HG03097 (cell line): ENCODE measurements at regions not wholly inside any gene's neighbourhood (a gene's known extent, or its start where the extent isn't known, plus 50 kb on each side); places are given as distances from the start of the nearest gene placed in this dataset.

Experiments
- ATAC-seq: cut with Tn5 transposase; IDR thresholded peaks from one replicate; pipeline ENCODE4 v1.9.1; 2021; ENCODE audit not compliant: unreplicated experiment, low FRiP score

DNA sequence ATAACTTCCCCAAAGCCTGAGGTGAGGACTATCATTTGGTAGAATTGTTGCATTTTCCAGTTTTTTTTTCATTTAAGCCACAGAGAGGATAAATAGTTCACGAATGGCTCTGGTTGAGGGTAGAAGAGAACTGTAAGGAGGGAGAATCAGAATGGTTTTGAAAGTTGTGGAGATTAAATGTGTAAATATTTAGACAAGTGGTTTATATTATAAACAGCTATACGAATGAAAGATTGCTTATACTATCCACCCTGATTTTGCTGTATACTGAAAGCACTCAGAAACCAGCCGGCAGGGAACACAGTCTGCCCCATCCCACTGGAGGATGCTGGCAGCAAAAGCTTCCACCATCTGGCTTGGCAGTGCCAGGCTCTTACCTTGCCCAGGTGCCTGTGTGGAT is 341.1 kb downstream of the RAPGEF2 start:
- no peak for ATAC-seq

- no peak for ATAC-seq
Measured at GRCh38 chr4:159444678-159445077, 341.8 kb downstream of the RAPGEF2 start.

GRCh38 chr4:159445692-159446091 is 342.8 kb downstream of the RAPGEF2 start:
- ATAC-seq: no peak

DNA sequence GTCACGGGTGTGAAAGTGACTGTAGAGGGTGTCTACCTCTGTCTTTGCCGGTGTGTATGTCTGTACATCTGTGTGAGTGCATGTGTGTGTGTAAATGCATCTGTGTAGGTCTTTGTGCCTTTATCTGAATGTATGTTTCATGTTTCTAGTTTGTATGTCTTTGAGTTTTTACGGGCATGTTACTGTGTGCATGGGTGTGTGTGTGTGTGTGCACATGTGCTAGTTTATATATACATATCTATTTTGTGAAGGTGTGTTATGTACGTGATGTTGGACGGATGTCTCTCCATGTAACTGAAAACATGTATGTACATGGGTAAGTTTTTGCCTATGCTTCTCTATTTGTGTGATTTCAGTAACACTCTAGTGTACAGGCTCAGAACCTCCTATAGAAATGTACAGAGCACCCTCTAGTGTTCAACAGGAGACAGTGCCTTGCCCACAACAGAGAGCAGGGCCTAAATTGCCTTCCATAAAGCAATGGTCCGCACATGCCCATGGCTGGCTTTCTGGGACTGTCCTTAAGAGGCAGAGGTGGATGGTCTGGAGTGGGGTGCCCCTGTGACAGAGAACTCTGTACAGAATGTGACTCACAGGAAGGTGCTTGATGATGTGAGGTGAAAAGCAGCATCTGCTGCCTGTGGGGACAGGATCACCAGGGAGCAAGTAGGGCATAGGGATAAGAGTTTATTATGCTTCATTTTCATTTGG is 343.5 kb downstream of the RAPGEF2 start:
- ATAC-seq: peak; percentile 99

- no peak for ATAC-seq
Measured at GRCh38 chr4:159447296-159447695, 344.4 kb downstream of the RAPGEF2 start.

DNA sequence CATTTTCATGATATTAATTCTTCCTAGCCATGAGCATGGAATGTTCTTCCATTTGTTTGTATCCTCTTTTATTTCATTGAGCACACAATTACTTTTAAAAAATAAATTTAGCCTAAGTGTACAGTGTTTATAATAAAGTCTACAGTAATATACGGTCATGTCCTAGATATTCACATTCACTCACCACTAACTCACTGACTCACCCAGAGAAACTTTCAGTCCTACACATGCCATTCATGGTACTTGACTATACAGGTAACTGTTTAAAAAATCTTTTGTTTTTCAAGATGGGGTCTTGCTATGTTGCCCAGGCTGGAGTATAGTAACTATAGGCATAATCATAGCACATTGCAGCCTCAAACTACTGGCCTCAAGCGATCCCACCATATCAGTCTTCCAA is 348.1 kb downstream of the RAPGEF2 start:
- no peak for ATAC-seq

DNA sequence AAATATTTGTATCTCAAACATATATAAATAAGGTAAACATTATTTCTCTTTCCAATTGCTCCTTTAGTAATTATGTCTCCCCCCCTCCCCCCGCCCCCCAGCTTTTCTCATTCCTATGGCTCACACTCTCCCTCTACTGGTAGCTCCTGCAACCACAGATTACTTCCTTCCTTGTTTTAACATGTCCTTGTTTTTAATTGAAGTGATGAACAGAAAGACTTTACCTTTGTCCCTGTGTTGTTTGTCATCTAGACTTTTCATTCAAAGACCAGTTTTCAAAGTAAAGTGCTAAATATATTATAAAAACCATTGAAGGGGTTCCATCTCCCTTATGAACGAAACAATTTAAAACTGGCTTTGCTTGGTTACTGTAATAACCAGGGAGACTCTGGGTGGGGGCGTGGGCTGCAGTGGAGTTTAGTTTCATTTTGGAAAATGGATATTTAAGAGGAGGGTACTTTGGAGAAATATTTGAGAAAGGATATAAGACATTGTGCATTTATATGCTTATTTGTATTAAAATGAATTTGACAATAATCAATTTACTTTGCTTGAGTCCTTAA is 352.9 kb downstream of the RAPGEF2 start:
- ATAC-seq: no peak

- no peak for ATAC-seq
Measured at GRCh38 chr4:159460371-159460770, 357.5 kb downstream of the RAPGEF2 start.

GRCh38 chr4:159463235-159463634 is 360.4 kb downstream of the RAPGEF2 start:
- no peak for ATAC-seq

- ATAC-seq: no peak
Measured at GRCh38 chr4:159464302-159464701, 361.4 kb downstream of the RAPGEF2 start.

- no peak for ATAC-seq
Measured at GRCh38 chr4:159476886-159477285, 374.0 kb downstream of the RAPGEF2 start.

- ATAC-seq: no peak
Measured at GRCh38 chr4:159480826-159481225, 377.9 kb downstream of the RAPGEF2 start.

GRCh38 chr4:159481936-159482335 is 379.1 kb downstream of the RAPGEF2 start:
- no peak for ATAC-seq

- ATAC-seq: no peak
Measured at GRCh38 chr4:159483110-159483781, 380.4 kb downstream of the RAPGEF2 start.

DNA sequence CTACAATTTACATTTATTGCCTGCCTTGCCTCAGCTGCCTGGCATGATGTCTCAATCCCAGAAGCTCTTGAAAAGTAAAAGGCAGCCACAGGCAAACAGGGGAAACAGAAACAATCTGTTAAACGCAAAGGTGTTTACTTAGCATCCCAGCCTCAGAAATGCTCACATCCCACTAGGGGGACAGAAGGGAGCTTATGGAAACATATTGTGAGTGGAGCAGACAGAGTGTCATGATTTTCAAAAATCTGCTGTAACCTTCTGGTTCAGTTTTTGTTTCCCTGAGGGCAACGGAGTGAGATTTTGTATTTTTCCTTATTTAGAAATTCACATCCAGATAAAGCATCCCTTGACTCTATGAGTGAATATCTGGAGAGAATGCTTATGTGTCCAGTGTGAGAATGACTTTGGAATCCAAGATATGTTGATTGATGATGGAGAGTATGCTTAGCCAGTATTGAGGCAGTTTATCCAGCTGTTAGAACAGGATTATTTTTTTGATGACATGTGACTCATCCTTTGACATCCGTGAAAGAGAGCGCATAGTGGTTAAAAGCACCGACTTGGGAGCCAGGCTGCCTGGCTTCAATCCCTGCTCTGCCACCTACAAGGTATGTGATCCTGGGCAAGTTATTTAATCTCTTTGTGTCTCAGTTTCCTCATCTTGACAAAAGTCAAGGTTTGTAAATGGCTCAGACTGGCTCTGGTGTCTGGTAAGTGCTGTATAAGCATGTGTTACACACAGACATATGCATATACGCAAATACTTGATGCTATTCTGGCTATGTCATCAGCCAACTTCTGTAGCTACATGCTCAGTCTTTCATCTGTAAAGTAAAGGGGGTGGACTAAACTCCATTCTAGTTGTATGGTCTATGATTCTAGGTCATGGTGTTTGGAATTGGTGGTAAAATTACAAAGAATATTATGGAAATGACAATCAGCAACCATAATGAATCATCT is 381.2 kb downstream of the RAPGEF2 start:
- no peak for ATAC-seq

DNA sequence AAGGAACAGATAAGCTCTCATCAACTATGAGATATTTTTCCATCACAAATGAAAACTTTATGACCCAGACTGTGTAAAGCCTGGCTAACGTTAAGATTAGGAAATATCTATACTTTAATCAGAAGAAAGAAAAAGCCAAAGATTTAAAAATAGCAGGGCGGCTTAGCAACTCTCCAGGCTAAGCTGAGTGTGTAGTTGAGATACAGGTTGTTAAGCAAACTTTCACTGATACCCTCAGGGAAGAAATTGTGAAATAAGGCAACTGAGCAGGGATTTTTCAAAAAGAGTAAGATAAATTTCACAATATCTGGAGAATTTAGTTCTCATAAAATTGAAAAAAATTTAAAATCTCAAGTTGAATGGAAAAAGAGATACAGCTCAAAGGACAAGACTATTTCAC is 382.0 kb downstream of the RAPGEF2 start:
- ATAC-seq: no peak

GRCh38 chr4:159487284-159487747 is 384.4 kb downstream of the RAPGEF2 start:
- ATAC-seq: peak; percentile 95

GRCh38 chr4:159489646-159490045 is 386.8 kb downstream of the RAPGEF2 start:
- ATAC-seq: no peak

DNA sequence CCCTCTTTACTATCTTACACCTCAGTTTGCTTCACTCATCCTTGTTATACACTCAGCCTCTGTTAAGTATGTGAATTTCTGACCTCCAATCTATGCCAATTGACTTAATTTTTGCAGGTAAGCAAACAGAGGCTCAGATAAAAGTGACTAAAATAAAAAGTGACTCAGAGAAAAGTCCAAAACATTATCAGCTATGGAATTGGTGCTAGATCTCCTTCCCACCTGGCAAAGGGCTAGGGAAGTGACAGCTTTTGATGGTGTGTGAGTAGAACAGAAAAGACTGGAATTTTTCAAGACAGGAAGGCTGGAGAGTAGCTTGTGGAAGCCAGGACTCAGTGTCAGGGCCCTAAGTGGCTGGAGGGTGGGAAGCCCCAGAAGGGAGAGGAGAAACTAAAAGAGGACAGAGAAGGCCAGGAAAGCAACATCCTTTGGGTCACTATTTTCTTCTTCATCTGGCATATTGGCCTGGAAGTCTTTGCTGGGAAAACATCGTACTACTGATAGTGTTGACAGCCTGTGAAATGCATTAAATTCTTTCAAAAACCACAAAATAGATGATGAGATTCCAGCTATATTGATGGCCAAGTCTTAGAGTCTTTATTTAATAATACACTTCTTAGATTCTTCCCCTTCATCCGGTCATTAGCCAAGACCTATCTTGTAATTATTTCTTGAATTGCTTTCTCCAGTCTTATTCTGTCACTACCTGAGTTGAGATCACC is 392.8 kb downstream of the RAPGEF2 start:
- no peak for ATAC-seq

GRCh38 chr4:159496248-159496647 is 393.4 kb downstream of the RAPGEF2 start:
- ATAC-seq: no peak
